DND-41 (cell line): ENCODE measurements at regions not wholly inside any gene's neighbourhood (a gene's known extent, or its start where the extent isn't known, plus 50 kb on each side); places are given as distances from the start of the nearest gene placed in this dataset.

Source experiments
- CTCF ChIP-seq: IDR thresholded peaks from 2 replicates; pipeline ENCODE4 v1.5.1; 2012; ENCODE audit warnings: borderline replicate concordance, low read length, moderate library complexity, mild to moderate bottlenecking; ENCODE audit not compliant: poor library complexity, severe bottlenecking; ENCODE audit errors: extremely low read depth
- EZH2 ChIP-seq: IDR thresholded peaks from 3 replicates; pipeline ENCODE4 v1.6.1; 2012; ENCODE audit warnings: borderline replicate concordance, low read depth, mild to moderate bottlenecking, moderate library complexity, low read length, inconsistent platforms; ENCODE audit not compliant: severe bottlenecking

- TF ChIP-seq CTCF (no peak), EZH2 (no peak)
Measured at GRCh38 chr13:48151363-48152161, 56.7 kb upstream of the MED4 start.
